ENCODE measurements at regions not wholly inside any gene's neighbourhood (a gene's known extent, or its start where the extent isn't known, plus 50 kb on each side); places are given as distances from the start of the nearest gene placed in this dataset.
"Not testable (repeated sequence)": the region's sequence is repeated elsewhere in the genome, so short reads cannot be mapped to it uniquely, and the experiment has no call there.

DNA sequence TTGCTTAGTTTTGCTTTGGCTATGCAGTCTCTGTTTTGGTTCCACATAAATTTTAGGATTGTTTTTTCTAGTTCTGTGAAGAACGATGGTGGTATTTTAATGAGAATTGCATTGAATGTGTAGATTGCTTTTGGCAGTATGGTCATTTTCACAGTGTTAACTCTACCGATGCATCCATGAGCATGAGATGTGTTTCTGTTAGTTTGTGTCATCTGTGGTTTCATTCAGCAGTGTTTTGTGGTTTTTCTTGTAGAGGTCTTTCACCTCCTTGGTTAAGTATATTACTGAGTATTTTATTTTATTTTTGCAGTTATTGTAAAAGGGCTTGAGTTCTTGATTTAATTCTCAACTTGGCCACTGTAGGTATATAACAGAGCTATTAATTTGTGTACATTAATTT lies 78.2 kb upstream of the ZNF92 start:
- TF ChIP-seq, protein P1, sequence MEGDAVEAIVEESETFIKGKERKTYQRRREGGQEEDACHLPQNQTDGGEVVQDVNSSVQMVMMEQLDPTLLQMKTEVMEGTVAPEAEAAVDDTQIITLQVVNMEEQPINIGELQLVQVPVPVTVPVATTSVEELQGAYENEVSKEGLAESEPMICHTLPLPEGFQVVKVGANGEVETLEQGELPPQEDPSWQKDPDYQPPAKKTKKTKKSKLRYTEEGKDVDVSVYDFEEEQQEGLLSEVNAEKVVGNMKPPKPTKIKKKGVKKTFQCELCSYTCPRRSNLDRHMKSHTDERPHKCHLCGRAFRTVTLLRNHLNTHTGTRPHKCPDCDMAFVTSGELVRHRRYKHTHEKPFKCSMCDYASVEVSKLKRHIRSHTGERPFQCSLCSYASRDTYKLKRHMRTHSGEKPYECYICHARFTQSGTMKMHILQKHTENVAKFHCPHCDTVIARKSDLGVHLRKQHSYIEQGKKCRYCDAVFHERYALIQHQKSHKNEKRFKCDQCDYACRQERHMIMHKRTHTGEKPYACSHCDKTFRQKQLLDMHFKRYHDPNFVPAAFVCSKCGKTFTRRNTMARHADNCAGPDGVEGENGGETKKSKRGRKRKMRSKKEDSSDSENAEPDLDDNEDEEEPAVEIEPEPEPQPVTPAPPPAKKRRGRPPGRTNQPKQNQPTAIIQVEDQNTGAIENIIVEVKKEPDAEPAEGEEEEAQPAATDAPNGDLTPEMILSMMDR (IDR thresholded peaks at IDR 0.05) = no peak
- Histone ChIP-seq H3K4me3 (no peak overlapping the region), H3K27ac (no peak overlapping the region)
- DNase-seq (ENCODE audit: low spot score) = no peak

DNA sequence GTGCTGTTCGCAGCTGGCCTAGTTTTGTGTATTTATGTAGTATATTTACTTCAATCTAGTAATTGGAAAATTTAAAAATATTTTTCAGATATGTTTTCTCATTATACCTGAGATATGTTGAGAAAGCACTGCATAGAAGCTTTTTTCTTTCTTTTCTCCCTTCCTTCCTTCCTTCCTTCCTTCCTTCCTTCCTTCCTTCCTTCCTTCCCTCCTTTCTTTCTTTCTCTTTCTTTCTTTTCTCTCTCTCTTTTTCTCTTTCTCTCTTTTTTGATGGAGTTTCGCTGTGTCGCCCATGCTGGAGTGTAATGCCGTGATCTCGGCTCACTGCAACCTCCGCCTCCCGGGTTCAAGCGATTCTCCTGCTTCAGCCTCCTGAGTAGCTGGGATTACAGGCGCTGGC lies 83.3 kb upstream of the ZNF92 start:
- H3K4me3 ChIP-seq; H3K27ac ChIP-seq; DNase-seq (ENCODE audit: low spot score): not testable (repeated sequence)

DNA sequence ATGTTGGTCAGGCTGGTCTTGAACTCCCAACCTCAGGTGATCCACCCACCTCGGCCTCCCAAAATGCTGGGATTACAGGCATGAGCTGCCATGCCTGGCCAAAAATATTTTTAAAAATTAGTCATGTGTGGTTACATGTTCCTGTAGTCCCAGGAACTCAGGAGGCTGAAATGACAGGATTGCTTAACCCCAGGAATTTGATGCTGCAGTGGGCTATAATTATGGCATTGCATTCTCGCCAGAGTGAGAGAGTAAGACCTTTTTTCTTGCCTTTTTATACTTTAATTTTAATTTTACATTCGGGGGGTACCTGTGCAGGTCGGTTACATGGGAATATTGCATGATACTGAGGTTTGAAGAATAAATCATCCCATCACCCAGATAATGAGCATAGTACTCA lies 86.6 kb upstream of the ZNF92 start:
- no peak overlapping the region for H3K4me3 ChIP-seq
- TF ChIP-seq, protein P1 (IDR thresholded peaks at IDR 0.05) = no peak
- no peak for DNase-seq (ENCODE audit: low spot score)
- H3K27ac ChIP-seq = no peak overlapping the region

DNA sequence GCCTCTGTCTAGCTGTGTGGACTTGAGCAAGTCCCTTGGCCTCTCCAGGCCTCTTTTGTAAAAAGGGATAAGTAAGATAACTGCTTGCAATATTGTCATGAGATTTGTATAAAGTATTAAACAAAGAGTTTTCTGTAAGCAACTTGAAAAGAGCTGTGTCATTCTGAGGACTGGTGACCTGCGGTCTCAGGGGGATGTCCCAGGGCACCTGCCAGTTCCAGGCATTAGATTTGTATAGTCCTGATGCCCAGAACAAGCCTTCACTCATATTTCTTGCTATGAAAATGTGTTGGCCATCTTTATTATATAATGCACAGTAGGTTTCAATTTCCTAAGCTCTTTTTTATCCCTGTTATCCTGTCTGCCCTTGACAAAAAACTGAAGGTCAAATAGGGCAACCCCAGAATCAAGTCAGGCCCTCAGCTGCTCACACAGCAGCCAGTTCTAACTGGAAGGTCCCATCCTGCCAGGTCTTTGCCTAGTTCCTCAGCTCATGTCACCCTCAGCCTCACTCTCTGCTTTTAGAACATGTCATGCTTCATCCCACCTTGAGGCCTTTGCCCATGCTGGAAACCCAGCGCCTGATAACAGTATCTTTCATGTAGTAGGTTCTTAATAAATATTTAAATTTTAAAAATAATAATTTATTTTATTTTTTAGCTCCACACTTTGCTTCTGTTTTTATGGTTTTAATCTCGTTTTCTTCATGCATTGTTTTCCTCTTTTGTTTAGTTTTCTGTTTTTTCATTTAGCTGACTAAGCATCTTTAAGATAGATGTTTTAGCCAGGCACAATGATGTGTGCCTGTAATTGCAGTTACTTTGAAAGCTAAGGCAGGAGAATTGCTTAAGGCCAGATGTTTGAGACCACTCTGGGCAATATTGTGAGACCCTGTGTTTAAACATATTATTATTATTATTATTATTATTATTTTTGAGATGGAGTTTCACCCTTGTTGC lies 87.5 kb upstream of the ZNF92 start:
- Histone ChIP-seq H3K4me3 (no peak overlapping the region), H3K27ac (no peak overlapping the region)
- TF ChIP-seq, protein P1 (IDR thresholded peaks at IDR 0.05) = no peak
- no peak for DNase-seq (ENCODE audit: low spot score)

DNA sequence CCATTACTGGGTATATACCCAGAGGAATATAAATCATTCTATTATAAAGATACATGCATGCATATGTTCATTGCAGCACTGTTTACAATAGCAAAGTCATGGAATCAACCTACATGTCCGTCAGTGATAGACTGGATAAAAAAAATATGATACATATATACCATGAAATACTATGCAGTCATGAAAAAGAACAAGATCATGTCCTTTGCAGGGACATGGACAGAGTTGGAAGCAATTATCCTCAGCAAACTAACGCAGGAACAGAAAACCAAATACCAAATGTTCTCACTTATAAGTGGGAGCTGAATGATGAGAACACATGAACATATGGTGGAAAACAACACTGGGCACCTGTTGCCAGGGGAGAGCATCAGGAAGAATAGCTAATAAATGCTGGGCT lies 88.4 kb upstream of the ZNF92 start:
- not testable (repeated sequence) for H3K27ac ChIP-seq; H3K4me3 ChIP-seq; DNase-seq (ENCODE audit: low spot score)

DNA sequence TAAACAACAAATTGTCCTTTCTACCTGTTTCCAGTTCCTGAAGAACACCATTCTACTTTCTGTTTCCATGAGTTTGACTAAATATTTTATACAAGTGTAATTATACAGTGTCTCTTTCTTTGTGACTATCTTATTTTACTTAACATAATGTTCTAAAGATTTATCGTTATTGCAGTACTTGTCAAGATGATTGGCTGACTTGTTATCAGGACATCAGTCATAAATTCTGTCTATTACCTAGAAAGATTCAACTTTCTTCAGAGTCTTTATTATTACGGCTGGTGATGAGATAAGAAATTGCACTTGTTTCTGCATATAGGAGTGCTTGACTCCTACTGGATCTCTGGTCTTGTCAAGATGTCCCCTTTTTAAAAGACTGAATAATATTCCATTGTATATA lies 93.9 kb upstream of the ZNF92 start:
- H3K27ac ChIP-seq = no peak overlapping the region

DNA sequence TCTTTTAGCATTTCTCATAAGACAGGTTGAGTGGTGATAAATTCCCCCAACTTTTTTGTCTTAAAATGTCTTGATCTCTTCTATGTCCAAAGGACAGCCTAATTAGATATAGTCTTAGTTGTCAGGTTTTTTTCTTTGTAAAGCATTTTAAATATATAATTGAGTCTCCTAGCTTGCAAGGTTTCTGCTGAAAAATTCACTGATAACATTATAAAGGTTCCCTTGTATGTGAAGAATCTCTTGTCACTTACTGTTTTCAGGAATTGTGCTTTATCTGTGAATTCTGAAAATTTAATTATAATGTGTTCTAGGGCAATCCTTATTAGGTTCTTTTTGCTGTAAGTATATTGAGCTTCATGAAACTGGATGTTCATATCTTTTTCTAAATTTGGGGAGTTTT lies 96.8 kb upstream of the ZNF92 start:
- H3K4me3 ChIP-seq = no peak overlapping the region
- DNase-seq (ENCODE audit: low spot score) = no peak
- H3K27ac ChIP-seq = no peak overlapping the region
- TF ChIP-seq, protein P1 (IDR thresholded peaks at IDR 0.05) = no peak

More for the DNA sequence above, 93.9 kb upstream of the ZNF92 start:
- TF ChIP-seq, protein P1 (IDR thresholded peaks at IDR 0.05) = no peak
- no peak overlapping the region for H3K4me3 ChIP-seq
- no peak for DNase-seq (ENCODE audit: low spot score)

DNA sequence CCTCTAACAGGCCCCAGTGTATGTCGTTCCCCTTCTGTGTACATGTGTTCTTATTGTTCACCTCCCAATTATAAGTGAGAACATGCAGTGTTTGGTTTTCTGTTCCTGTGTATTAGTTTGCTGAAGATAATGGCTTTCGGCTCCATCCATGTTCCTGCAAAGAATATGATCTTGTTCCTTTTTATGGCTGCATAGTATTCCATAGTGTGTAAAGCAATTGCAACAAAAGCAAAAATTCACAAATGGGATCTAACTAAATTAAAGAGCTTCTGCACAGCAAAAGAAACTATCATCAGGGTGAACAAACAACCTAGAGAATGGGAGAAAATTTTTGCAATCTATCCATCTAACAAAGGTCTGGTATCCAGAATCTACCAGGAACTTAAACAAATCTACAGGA lies 102.2 kb upstream of the ZNF92 start:
- DNase-seq (ENCODE audit: low spot score); H3K4me3 ChIP-seq; H3K27ac ChIP-seq: not testable (repeated sequence)

Data from coronary artery (tissue), 2 donors.